CD4-positive, alpha-beta T cell treated with Interleukin-1 beta for 1 hour (primary cell): ENCODE measurements at regions not wholly inside any gene's neighbourhood (a gene's known extent, or its start where the extent isn't known, plus 50 kb on each side); places are given as distances from the start of the nearest gene placed in this dataset.

Source experiments
- DNase-seq, 2 donors: peaks; one replicate each; pipeline ENCODE4 v3.0.0-alpha.2; 2020 to 2022

- DNase-seq: no peak
Measured at GRCh38 chr11:70688142-70688541, 289.8 kb downstream of the CTTN start.

- DNase-seq: no peak
Measured at GRCh38 chr11:70689764-70690163, 291.4 kb downstream of the CTTN start.

- DNase-seq: no peak
Measured at GRCh38 chr11:70692131-70692530, 293.8 kb downstream of the CTTN start.

- DNase-seq: no peak
Measured at GRCh38 chr11:70694371-70694770, 296.0 kb downstream of the CTTN start.

- no peak for DNase-seq
Measured at GRCh38 chr11:70695086-70695960, 297.0 kb downstream of the CTTN start.

- no peak for DNase-seq
Measured at GRCh38 chr11:70696076-70696475, 297.7 kb downstream of the CTTN start.

GRCh38 chr11:70696564-70696963, 298.2 kb downstream of the CTTN start:
- no peak for DNase-seq

- DNase-seq: no peak
Measured at GRCh38 chr11:70697701-70698100, 299.4 kb downstream of the CTTN start.

GRCh38 chr11:70698871-70699270, 300.5 kb downstream of the CTTN start:
- DNase-seq: no peak

GRCh38 chr11:70699294-70700221, 301.2 kb downstream of the CTTN start:
- no peak for DNase-seq

GRCh38 chr11:70700453-70700852, 302.1 kb downstream of the CTTN start:
- no peak for DNase-seq

GRCh38 chr11:70700871-70701270, 302.5 kb downstream of the CTTN start:
- DNase-seq: no peak

- no peak for DNase-seq
Measured at GRCh38 chr11:70702040-70702648, 303.8 kb downstream of the CTTN start.

- DNase-seq: no peak
Measured at GRCh38 chr11:70703141-70704064, 305.1 kb downstream of the CTTN start.

GRCh38 chr11:70705097-70705496, 306.8 kb downstream of the CTTN start:
- no peak for DNase-seq

GRCh38 chr11:70705930-70706329, 307.6 kb downstream of the CTTN start:
- DNase-seq: no peak

GRCh38 chr11:70707821-70708220, 309.5 kb downstream of the CTTN start:
- no peak for DNase-seq

- no peak for DNase-seq
Measured at GRCh38 chr11:70709596-70709995, 311.3 kb downstream of the CTTN start.

- no peak for DNase-seq
Measured at GRCh38 chr11:70710192-70710591, 311.9 kb downstream of the CTTN start.

- no peak for DNase-seq
Measured at GRCh38 chr11:70710601-70711000, 312.3 kb downstream of the CTTN start.

GRCh38 chr11:70711095-70711910, 313.0 kb downstream of the CTTN start:
- DNase-seq: no peak

- no peak for DNase-seq
Measured at GRCh38 chr11:70711911-70712185, 313.5 kb downstream of the CTTN start.
